Neuronal stem cell (in vitro differentiated cells): ENCODE measurements at regions not wholly inside any gene's neighbourhood (a gene's known extent, or its start where the extent isn't known, plus 50 kb on each side); places are given as distances from the start of the nearest gene placed in this dataset.

Experiments
- DNase-seq: peaks from one replicate; pipeline ENCODE4 v3.0.0-alpha.2; 2013; ENCODE audit warnings: low spot score
- H2AFZ ChIP-seq: one replicate; pipeline ENCODE4 v1.6.1; 2013; ENCODE audit warnings: mild to moderate bottlenecking, low read length, inconsistent platforms
- H2AK5ac ChIP-seq: 2 replicates; pipeline ENCODE4 v1.6.1; 2013; ENCODE audit warnings: low read depth, mild to moderate bottlenecking, inconsistent platforms, low read length, moderate library complexity, mixed read lengths
- H2BK120ac ChIP-seq: 2 replicates; pipeline ENCODE4 v1.6.1; 2013; ENCODE audit warnings: low read depth, mild to moderate bottlenecking, inconsistent platforms, low read length, moderate library complexity, mixed read lengths
- H2BK12ac ChIP-seq: one replicate; pipeline ENCODE4 v1.6.1; 2013; ENCODE audit warnings: low read length, inconsistent platforms
- H2BK15ac ChIP-seq: 2 replicates; pipeline ENCODE4 v1.6.1; 2013; ENCODE audit warnings: mild to moderate bottlenecking, low read length, inconsistent platforms, mixed read lengths
- H2BK5ac ChIP-seq: one replicate; pipeline ENCODE4 v1.6.1; 2013; ENCODE audit warnings: inconsistent platforms, mild to moderate bottlenecking, low read length, moderate library complexity
- H3K14ac ChIP-seq: one replicate; pipeline ENCODE4 v1.6.1; 2013; ENCODE audit warnings: low read length, inconsistent platforms
- H3K18ac ChIP-seq: 2 replicates; pipeline ENCODE4 v1.6.1; 2013; ENCODE audit warnings: low read length, inconsistent platforms
- H3K23ac ChIP-seq: 2 replicates; pipeline ENCODE4 v1.6.1; 2013; ENCODE audit warnings: low read depth, mild to moderate bottlenecking, mixed read lengths, low read length, inconsistent platforms; ENCODE audit not compliant: poor library complexity
- H3K27ac ChIP-seq: replicated peaks from 3 replicates; pipeline ENCODE4 v1.5.1; 2013; ENCODE audit warnings: low read length, inconsistent platforms
- H3K27me3 ChIP-seq, 3 experiments: 2 replicates each; pipeline ENCODE4 v1.6.1; 2013; ENCODE audit warnings: low read length in 3 of 3, mild to moderate bottlenecking in 2 of 3, inconsistent platforms in 1 of 3, low read depth in 1 of 3, mixed read lengths in 1 of 3, moderate library complexity in 1 of 3; ENCODE audit not compliant: control insufficient read depth in 3 of 3, insufficient read depth in 3 of 3
- H3K36me3 ChIP-seq, 2 donors: replicated peaks in 1 of 2; 2 replicates each; pipeline ENCODE4 v1.6.1; 2013; ENCODE audit warnings: low read length in 2 of 2; ENCODE audit not compliant: control insufficient read depth in 2 of 2, insufficient read depth in 2 of 2
- H3K4ac ChIP-seq: 2 replicates; pipeline ENCODE4 v1.6.1; 2013; ENCODE audit warnings: inconsistent platforms, mild to moderate bottlenecking, low read length, moderate library complexity
- H3K4me1 ChIP-seq, 2 donors: 1 replicate in 1 of 2; 2 replicates in 1 of 2; pipeline ENCODE4 v1.6.1; 2013; ENCODE audit warnings: low read length in 2 of 2, low read depth in 1 of 2; ENCODE audit not compliant: control insufficient read depth in 2 of 2, insufficient read depth in 1 of 2
- H3K4me2 ChIP-seq: one replicate; pipeline ENCODE4 v1.6.1; 2013; ENCODE audit warnings: mild to moderate bottlenecking, low read length, inconsistent platforms; ENCODE audit not compliant: insufficient read depth, poor library complexity, severe bottlenecking
- H3K4me3 ChIP-seq, 2 donors: 2 replicates each; pipeline ENCODE4 v1.5.1; 2013; ENCODE audit warnings: low read length in 2 of 2, mild to moderate bottlenecking in 2 of 2, inconsistent platforms in 1 of 2, moderate library complexity in 1 of 2
- H3K79me1 ChIP-seq: one replicate; pipeline ENCODE4 v1.6.1; 2013; ENCODE audit warnings: low read depth, mild to moderate bottlenecking, inconsistent platforms, low read length, moderate library complexity
- H3K9ac ChIP-seq: one replicate; pipeline ENCODE4 v1.6.1; 2013; ENCODE audit warnings: mild to moderate bottlenecking, low read depth, low read length, inconsistent platforms; ENCODE audit not compliant: poor library complexity
- H3K9me3 ChIP-seq, 2 donors: replicated peaks in 1 of 2; 2 replicates each; pipeline versions ENCODE3 to v1.6.1; 2013; ENCODE audit warnings: low read length in 2 of 2, mild to moderate bottlenecking in 2 of 2, inconsistent platforms in 1 of 2, low read depth in 1 of 2, mixed read lengths in 1 of 2, moderate library complexity in 1 of 2; ENCODE audit not compliant: control insufficient read depth in 2 of 2, insufficient read depth in 1 of 2
- H4K8ac ChIP-seq: one replicate; pipeline ENCODE4 v1.6.1; 2013; ENCODE audit warnings: low read depth, mild to moderate bottlenecking, inconsistent platforms, low read length, moderate library complexity
- H4K91ac ChIP-seq: one replicate; pipeline ENCODE4 v1.6.1; 2013; ENCODE audit warnings: low read length, low read depth, mild to moderate bottlenecking, inconsistent platforms; ENCODE audit not compliant: poor library complexity
- WGBS, 2 donors: extraction: QIAGEN DNeasy Blood & Tissue Kit; methylation state at CpG; one replicate each; pipeline ENCODE4 v1.1.7; 2013; ENCODE audit warnings: missing lambda C conversion rate in 2 of 2, mixed read lengths in 1 of 2; ENCODE audit not compliant: insufficient read length in 2 of 2, insufficient replicate concordance in 1 of 2; ENCODE audit errors: extremely low coverage in 2 of 2; 5-methylcytosine and 5-hydroxymethylcytosine counted together

DNA sequence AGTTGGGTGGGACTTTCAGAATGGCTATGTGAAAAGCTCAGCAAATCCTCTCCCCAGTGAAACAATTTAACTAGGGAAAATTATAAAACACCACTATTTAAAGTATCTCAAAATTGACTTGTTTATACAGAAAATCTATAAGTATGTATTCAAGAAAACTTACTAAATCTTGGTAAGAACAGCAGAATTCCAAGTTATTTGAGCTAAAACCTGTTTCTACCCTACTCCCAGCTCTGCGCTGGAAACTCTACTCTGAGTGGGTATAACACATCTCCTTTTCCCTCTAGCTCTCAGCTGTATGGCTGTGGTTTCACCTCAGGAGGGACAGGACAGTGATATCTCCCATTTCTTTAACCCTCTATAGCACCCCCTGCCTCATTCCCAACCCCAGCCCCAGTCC is 295.2 kb upstream of the POGK start:
- Histone ChIP-seq H3K9ac (no peak overlapping the region), H3K14ac (no peak overlapping the region)

DNA sequence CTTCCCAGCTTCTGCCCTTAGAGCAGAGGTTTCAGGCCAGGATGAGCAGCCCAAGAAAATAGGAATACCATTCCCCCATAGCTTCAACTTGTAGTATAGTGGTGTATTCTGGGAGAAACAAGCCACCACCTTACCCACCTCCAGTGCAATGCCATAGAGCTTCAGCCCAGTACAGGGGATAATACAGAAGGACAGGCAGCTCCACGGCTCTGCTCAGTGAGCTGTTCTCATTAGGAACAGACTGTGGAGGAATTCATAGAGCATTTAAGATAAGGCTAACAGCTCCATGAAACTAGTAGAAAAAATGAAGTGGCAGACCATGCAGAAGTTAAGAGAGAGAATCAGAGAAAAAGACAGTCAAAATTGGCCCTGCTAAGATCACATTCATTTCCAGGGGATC is 294.7 kb upstream of the POGK start:
- H2AFZ ChIP-seq, result no peak overlapping the region
- H3K79me1 ChIP-seq, result no peaks in the 10 kb centered on the region
- H3K27me3 ChIP-seq, result no peaks in the 10 kb centered on the region
- H2BK15ac ChIP-seq, result no peak overlapping the region
- no peak overlapping the region for H3K9ac ChIP-seq
- H3K14ac ChIP-seq, result no peak overlapping the region
- H3K27ac ChIP-seq, result no peak overlapping the region
- H3K18ac ChIP-seq, result no peak overlapping the region
- H3K4ac ChIP-seq, result no peak overlapping the region
- H3K4me3 ChIP-seq, result no peak overlapping the region
- H2BK5ac ChIP-seq, result no peak overlapping the region
- no CpG with 5 or more reads among the region's 1 CpG for WGBS, 2 donors
- H3K9me3 ChIP-seq, result no peaks in the 10 kb centered on the region
- no peaks in the 10 kb centered on the region for H3K36me3 ChIP-seq
- no peak for DNase-seq
- H4K91ac ChIP-seq, result no peak overlapping the region
- H4K8ac ChIP-seq, result no peak overlapping the region
- no peak overlapping the region for H3K23ac ChIP-seq
- no peaks in the 10 kb centered on the region for H3K4me1 ChIP-seq
- H2AK5ac ChIP-seq, result no peak overlapping the region
- H2BK12ac ChIP-seq, result no peak overlapping the region
- H2BK120ac ChIP-seq, result no peak overlapping the region
- H3K4me2 ChIP-seq, result no peak overlapping the region

More for the DNA sequence above, 295.2 kb upstream of the POGK start:
- Histone ChIP-seq H3K27ac (no peak overlapping the region), H3K36me3 (no peaks in the 10 kb centered on the region), H2BK120ac (no peak overlapping the region), H3K27me3 (no peaks in the 10 kb centered on the region), H3K4me1 (no peaks in the 10 kb centered on the region), H2BK5ac (no peak overlapping the region), H4K91ac (no peak overlapping the region), H3K79me1 (no peaks in the 10 kb centered on the region), H2AFZ (no peak overlapping the region), H3K18ac (no peak overlapping the region), H4K8ac (no peak overlapping the region), H3K4me2 (no peak overlapping the region), H2AK5ac (no peak overlapping the region), H3K23ac (no peak overlapping the region), H2BK12ac (no peak overlapping the region), H3K4me3 (no peak overlapping the region), H3K4ac (no peak overlapping the region), H3K9me3 (no peaks in the 10 kb centered on the region), H2BK15ac (no peak overlapping the region)
- WGBS, 2 donors, result no CpG with 5 or more reads among the region's 1 CpG
- DNase-seq, result no peak

DNA sequence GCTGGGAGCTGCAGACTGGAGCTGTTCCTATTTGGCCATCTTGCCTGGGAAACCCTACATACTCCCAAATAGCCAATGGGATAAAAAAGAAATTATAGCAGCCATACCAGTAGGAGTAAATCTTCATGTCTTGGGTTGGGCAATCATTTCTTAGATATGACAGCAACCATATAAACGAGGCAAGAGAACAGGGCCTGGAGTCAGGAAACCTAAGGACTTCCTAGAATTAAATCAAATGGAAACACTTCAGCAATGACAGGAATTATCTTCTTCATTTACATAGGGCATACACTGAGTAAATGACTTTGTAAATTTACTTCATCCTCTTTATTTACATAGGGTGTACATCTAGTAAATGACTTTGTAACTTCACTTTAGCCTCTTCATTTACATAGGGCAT is 286.6 kb upstream of the POGK start:
- no peaks in the 10 kb centered on the region for H3K36me3 ChIP-seq
- H3K4me2 ChIP-seq, result no peak overlapping the region
- no peak overlapping the region for H3K4me3 ChIP-seq
- H2AK5ac ChIP-seq, result no peak overlapping the region
- no peak overlapping the region for H3K18ac ChIP-seq
- no peak overlapping the region for H4K91ac ChIP-seq
- no peak overlapping the region for H3K27ac ChIP-seq
- H2BK5ac ChIP-seq, result no peak overlapping the region
- no CpG with 5 or more reads among the region's 1 CpG for WGBS, 2 donors
- no peak overlapping the region for H2AFZ ChIP-seq
- no peak overlapping the region for H4K8ac ChIP-seq
- no peaks in the 10 kb centered on the region for H3K27me3 ChIP-seq
- DNase-seq, result no peak
- no peak overlapping the region for H3K4ac ChIP-seq
- no peaks in the 10 kb centered on the region for H3K9me3 ChIP-seq
- H2BK12ac ChIP-seq, result no peak overlapping the region
- H3K23ac ChIP-seq, result no peak overlapping the region
- H3K9ac ChIP-seq, result no peak overlapping the region
- no peaks in the 10 kb centered on the region for H3K4me1 ChIP-seq
- no peak overlapping the region for H2BK15ac ChIP-seq
- H3K14ac ChIP-seq, result no peak overlapping the region
- no peak overlapping the region for H2BK120ac ChIP-seq
- H3K79me1 ChIP-seq, result no peaks in the 10 kb centered on the region

DNA sequence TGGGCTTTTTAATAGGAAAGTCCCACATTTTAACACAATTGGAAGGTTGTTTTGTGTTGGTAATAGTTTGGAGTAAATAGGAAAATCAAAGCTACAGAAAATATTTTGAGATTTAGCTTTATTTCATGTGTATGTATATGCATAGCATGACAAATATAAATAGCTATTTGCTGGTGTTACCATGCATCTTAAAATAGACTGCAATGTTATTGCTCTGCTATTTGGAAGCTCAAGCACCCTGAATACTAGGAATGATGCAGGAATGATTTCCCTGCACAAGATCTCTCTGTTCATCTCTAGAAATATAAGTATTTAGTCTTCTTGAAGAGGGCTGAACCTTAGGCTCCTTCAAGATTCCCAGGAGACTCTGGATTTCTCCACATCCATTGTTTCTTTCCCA is 268.3 kb upstream of the POGK start:
- Histone ChIP-seq H2AFZ (no peak overlapping the region), H3K4me3 (no peak overlapping the region), H4K91ac (no peak overlapping the region), H2AK5ac (no peak overlapping the region), H3K14ac (no peak overlapping the region), H2BK120ac (no peak overlapping the region), H3K18ac (no peak overlapping the region), H3K4me2 (no peak overlapping the region), H3K9me3 (no peaks in the 10 kb centered on the region), H3K79me1 (no peaks in the 10 kb centered on the region), H3K4me1 (no peaks in the 10 kb centered on the region), H4K8ac (no peak overlapping the region), H3K23ac (no peak overlapping the region), H3K27me3 (no peaks in the 10 kb centered on the region), H2BK15ac (no peak overlapping the region), H3K36me3 (no peaks in the 10 kb centered on the region), H3K4ac (no peak overlapping the region), H3K27ac (no peak overlapping the region), H2BK5ac (no peak overlapping the region), H2BK12ac (no peak overlapping the region), H3K9ac (no peak overlapping the region)
- no peak for DNase-seq
